ENCODE measurements at regions not wholly inside any gene's neighbourhood (a gene's known extent, or its start where the extent isn't known, plus 50 kb on each side); places are given as distances from the start of the nearest gene placed in this dataset.

- TF ChIP-seq CTCF (conservative IDR thresholded peaks at IDR 0.05) (no peak), ZFX (IDR thresholded peaks at IDR 0.05) (no peak)
Measured at GRCh38 chr3:110774496-110775265, 296.9 kb upstream of the NECTIN3 start.
